RWPE1 (cell line): ENCODE measurements at regions not wholly inside any gene's neighbourhood (a gene's known extent, or its start where the extent isn't known, plus 50 kb on each side); places are given as distances from the start of the nearest gene placed in this dataset.

Source experiments
- CTCF ChIA-PET: fragments of 350-600 bp; sonication (Branson Sonifier 250); formaldehyde crosslinking; extraction: SDS; loops from one replicate; lab custom pipeline; 2021; lab: Yijun Ruan, JAX
- POLR2A ChIA-PET: fragments of 400-600 bp; formaldehyde crosslinking; extraction: SDS; loops from one replicate; lab custom pipeline; 2020; ENCODE audit warnings: antibody characterized with exemption; ENCODE audit not compliant: low non-redundant PET; lab: Yijun Ruan, JAX
- DNase-seq: peaks from one replicate; pipeline ENCODE4 v3.0.0; 2012; ENCODE audit warnings: low spot score
- H3K27ac ChIP-seq: fragments of 450-650 bp; 2 replicates; pipeline ENCODE4 v1.5.1; 2017
- CTCF ChIP-seq: fragments of 450-650 bp; conservative IDR thresholded peaks from 2 replicates; pipeline ENCODE4 v1.5.1; 2017; ENCODE audit warnings: low read depth, mild to moderate bottlenecking

GRCh38 chr4:132540268-132540667 is 608.8 kb upstream of the PCDH10 start:
- no peak overlapping the region for H3K27ac ChIP-seq
- ChIA-PET CTCF (interaction anchor here (0.6 kb wide), 1 partner anchor 1518 kb away, joined by 4 read pairs; no protein-coding TSS in a partner anchor), POLR2A (no interaction called here)
- DNase-seq, result no peak
- no peak for TF ChIP-seq CTCF

GRCh38 chr4:132540797-132541196 is 608.3 kb upstream of the PCDH10 start:
- TF ChIP-seq CTCF, result no peak
- ChIA-PET CTCF (interaction anchor here (0.6 kb wide), 1 partner anchor 1519 kb away, joined by 4 read pairs; no protein-coding TSS in a partner anchor), POLR2A (no interaction called here)
- no peak for DNase-seq
- H3K27ac ChIP-seq, result no peak overlapping the region

GRCh38 chr4:132542228-132542627 is 606.9 kb upstream of the PCDH10 start:
- TF ChIP-seq CTCF, result no peak
- POLR2A ChIA-PET, result no interaction called here
- CTCF ChIA-PET, result no interaction called here
- no peak overlapping the region for H3K27ac ChIP-seq
- no peak for DNase-seq

- H3K27ac ChIP-seq, result no peak overlapping the region
- POLR2A ChIA-PET, result no interaction called here
- DNase-seq, result no peak
- TF ChIP-seq CTCF, result no peak
- CTCF ChIA-PET, result interaction anchor here (0.6 kb wide), 1 partner anchor 322 kb away, joined by 3 read pairs; no protein-coding TSS in a partner anchor
Measured at GRCh38 chr4:132548463-132548862, 600.6 kb upstream of the PCDH10 start.

GRCh38 chr4:132556316-132556715 is 592.8 kb upstream of the PCDH10 start:
- TF ChIP-seq CTCF, result no peak
- ChIA-PET CTCF (interaction anchor here (0.6 kb wide), 1 partner anchor 46 kb away, joined by 3 read pairs; no protein-coding TSS in a partner anchor), POLR2A (no interaction called here)
- no peak for DNase-seq
- H3K27ac ChIP-seq, result no peak overlapping the region

GRCh38 chr4:132557660-132558059 is 591.4 kb upstream of the PCDH10 start:
- no peak for DNase-seq
- TF ChIP-seq CTCF, result no peak
- ChIA-PET CTCF (interaction anchor here (0.5 to 1.2 kb wide), 5 partner anchors 12 to 588 kb away, joined by 3 to 6 read pairs (median 4); no protein-coding TSS in a partner anchor), POLR2A (no interaction called here)
- H3K27ac ChIP-seq, result no peak overlapping the region
